GM19372 (cell line): ENCODE measurements at regions not wholly inside any gene's neighbourhood (a gene's known extent, or its start where the extent isn't known, plus 50 kb on each side); places are given as distances from the start of the nearest gene placed in this dataset.

Source experiments
- ATAC-seq: cut with Tn5 transposase; IDR thresholded peaks from one replicate; pipeline ENCODE4 v1.9.1; 2021; ENCODE audit warnings: mild to moderate bottlenecking, low read depth, moderate library complexity; ENCODE audit not compliant: unreplicated experiment

DNA sequence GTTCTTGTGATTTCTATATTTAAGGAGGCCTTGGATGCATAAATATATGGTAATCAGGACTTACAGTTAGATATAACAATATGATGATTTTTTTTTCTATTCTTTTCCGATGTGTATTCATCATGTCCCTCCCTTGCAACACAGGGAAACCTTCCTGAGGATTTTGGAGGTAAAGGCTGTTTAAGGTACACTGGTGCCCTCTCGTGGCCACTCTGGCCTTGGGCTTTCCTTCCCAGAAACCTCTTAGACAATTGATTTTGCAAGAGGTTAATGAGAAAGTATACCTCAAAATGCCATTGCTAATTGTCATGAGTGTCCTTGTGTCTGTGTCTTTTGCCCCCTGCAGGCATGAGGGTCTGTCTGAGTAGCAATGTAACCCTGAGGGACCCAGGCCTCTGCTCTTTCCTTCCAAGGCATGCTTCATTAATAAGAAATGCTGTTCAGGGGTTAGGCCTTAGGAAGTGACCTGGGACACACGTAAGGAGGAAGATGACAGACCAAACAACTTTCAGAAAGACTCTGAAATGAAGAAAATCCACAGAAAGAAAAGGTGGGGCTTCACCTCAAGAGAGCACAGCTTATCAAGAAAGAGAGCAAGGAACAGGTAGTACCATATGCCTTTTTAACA lies 70.3 kb upstream of the PPP2R3A start:
- ATAC-seq, result no peak

DNA sequence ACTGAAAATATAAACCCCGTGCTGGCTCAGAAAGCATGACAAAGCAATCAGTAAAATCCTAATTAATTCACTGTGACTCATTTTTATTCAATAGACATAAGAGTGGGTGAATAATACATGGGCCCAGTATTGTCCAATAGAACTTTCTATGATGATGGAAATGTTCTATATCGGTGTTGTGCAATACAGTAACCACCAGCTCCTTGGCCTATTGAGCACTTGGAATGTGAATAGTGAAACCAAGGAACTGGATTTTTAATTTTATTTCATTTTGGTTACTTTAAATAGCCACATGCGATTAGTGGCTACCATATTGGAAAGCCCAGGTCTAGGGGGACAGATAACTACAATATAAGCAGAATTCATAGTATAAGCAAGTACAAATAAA lies 69.8 kb upstream of the PPP2R3A start:
- no peak for ATAC-seq

DNA sequence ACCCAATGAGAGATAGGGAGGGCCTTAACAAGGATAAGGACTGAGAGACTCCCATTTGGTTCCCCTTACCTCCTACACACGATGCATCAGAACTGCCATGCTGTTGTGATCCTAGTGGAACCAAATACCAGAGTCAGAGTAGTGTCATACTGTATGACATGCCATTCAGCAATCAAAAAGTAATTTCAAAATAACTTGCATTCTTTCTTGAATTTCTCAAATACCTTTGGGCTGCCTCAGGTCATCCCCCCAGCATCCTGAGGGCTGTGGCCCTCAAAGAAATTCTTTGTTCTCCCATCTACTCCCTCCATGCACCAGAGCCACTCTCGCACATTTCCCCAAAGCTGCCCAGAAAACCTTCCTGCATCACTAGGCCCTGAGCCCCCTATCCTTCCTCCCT lies 68.9 kb upstream of the PPP2R3A start:
- ATAC-seq, result no peak

DNA sequence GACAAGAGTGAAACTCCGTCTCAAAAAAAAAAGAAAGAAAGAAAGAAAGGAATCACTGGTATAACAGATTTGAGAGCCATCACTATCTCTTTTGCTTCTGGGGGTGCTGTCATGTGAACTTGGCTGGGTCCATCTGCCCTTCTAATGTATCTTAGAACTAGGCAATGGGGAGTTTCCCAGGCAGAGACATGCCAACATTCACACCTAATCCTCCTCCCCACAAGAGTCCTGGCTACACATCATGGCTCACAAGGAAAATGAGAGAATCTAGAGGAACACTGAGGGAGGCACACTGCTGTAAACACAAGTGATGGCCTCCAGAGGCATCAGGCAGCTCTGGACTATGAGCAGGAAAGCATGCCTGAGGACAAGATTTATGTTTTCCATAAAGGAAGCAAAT lies 67.8 kb upstream of the PPP2R3A start:
- ATAC-seq, result no peak

DNA sequence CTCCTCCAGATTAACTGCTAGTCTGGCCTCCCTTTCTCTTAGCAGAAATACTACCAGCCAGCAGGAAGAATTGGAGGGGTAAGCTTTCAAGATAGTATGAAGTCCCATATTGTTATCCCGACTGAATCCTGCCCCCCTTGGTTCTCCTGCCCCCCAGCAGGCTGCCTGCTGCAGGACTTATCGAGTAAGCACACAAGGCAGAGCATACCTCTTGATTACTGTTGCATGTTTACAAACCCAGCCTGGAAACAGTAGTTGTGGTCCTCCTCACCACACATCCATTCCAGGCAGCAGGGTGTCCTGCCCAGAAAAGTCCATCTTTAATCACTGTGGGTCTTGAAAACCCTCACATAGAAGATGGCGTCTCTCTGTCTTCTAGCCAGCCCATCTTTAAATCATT lies 66.8 kb upstream of the PPP2R3A start:
- ATAC-seq, result no peak

DNA sequence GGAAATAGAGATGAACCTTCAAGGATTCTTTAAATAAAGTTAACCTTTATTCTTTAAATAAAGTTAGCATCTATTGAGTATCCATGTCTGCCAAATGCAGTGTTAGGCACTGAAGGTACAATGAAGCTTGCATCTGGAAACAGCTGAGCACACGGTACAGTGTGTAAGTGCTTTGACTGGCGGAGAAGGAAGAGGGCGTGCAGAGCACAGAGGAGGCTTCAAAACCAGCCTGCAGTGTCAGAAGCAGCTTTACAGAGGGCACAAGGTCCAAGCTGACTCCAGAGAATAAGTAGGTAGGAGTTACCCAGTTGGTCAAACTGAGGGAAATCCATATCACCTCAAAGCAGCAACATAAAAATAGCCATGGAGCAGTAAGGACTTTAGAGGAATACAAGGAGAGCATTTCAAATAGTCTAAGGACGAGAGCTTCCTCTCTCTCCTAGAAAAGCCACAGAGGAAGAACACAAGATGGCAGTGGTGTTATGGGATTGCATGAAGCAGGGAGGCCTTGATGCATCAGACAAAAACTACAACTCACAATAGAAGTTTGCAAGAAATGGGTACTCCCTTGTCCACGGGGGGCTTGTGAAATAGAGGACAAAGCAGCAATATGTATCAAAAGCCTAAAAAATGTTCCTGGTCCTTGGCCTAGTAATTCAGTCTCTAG lies 60.3 kb upstream of the PPP2R3A start:
- no peak for ATAC-seq

DNA sequence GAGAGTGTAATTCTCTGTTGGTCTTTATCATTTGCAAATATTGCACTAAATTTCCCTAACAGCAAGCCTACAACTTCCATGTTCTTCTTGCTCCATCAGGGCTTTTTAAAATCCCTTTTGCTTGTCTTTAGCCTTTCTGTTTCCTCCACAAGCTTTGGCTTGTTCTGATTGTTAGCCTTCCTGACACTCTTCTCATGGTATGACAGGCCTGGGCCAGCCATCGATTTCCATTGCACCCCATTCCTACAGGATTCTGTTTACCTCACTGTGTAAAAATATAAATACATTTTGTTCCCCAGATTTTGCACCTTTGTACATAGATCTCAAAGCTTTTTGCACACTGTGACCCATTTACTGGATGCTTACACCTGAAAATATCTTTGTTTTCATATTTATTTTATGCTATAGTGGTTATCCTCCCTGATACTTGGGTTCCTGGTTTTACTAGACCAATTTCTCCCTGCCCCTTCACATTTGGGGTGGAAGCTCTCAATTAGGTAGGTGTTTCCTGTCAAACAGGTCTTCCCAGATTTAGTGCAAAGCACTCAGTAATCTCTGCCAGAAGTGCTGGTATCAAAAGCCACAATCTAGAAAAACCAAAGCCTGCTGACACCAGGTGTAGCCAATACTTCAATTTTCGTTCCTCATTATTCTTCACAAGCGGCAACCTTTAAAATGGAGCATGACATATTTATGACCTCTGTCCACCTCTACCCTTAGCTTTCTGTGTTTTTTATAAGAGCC lies 57.9 kb upstream of the PPP2R3A start:
- no peak for ATAC-seq

DNA sequence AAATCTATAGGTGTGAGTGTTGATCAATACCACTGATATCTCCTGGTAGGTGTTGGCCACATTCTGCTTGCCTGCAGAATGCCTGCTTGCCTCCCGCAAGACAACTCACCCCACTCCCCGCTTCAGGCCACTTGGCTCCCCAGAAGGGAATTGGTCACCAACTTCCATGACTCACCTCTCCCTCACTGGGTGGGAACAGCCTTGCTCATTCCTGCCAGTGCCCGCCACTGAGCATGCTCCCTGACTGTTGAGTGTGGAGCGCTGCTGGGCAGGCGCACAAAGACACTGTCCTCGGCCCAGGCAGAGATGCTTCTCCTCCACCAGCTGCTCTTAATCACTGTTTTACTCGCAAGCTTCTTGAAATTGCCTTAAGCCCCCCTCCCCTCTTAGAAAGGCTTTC lies 57.3 kb upstream of the PPP2R3A start:
- ATAC-seq, result no peak

DNA sequence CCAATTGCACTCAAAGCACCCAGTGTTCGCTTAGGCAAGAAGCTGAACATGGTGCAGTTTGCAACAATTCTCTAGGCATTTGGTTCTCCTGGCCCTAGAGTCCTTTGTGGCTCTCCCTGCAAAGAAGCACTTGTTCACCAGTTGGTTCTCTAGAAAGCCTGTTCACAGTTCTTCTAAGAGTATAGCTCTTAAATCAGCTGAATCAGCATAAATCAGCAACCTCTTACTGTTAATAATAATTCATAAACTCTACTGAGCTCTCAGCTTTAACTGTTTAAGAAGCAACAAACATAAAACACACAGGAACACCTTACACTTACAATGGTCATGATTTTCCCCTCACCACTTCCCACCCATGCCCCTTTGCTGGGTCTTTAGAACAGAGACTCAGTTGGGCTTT lies 56.8 kb upstream of the PPP2R3A start:
- no peak for ATAC-seq

DNA sequence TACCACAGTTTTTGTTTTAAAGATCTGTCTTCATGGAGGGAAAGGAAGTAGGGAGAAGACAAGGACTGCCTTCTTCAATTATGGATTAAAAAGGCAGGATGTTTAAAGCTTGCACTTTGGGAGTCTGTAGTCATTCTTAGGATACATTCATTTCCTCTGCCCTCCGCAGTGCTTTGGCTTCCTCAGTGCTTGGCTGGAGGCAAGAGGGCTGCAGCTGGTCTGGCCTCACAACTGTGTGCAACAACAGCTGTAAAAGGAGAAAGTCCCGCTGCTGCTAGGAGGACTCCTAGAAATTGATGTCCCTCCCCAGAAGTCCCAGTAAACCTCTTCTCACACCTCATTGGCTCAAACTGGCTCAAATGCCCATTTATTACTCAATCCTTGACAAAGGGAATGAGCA lies 54.4 kb upstream of the PPP2R3A start:
- ATAC-seq, result no peak

DNA sequence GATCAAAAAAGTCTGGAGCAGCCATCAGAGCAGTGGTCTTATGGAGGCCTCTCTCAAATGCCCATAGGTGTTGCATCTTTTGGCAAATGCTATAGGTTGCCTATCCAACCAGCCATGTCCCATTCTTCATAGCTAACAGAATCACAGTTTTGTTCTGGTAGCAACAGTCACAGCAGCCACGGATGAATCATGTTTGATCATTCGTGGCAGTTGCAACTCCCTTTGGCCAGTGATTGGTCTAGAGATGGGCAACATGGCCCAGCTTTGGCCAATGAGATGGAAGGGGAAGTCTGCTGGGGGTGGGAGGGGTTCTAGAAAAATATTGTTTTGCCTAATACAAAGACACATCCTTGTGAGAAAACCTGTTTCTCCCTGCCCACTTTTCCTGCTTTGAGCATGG lies 50.3 kb upstream of the PPP2R3A start:
- ATAC-seq, result no peak
